Pons (tissue), 1 donor: ENCODE measurements at regions not wholly inside any gene's neighbourhood (a gene's known extent, or its start where the extent isn't known, plus 50 kb on each side); places are given as distances from the start of the nearest gene placed in this dataset.

Experiments
- DNase-seq: peaks from one replicate; pipeline ENCODE4 v3.0.0-alpha.2; 2016; ENCODE audit warnings: low spot score

GRCh38 chr15:70185251-70185711 lies 87.6 kb upstream of the TLE3 start:
- no peak for DNase-seq

GRCh38 chr15:70182858-70183695 lies 85.4 kb upstream of the TLE3 start:
- DNase-seq = no peak

GRCh38 chr15:70181626-70182255 lies 84.0 kb upstream of the TLE3 start:
- DNase-seq = no peak

- no peak for DNase-seq
Observed at GRCh38 chr15:70180186-70180875, 82.6 kb upstream of the TLE3 start.

GRCh38 chr15:70179309-70179892 lies 81.7 kb upstream of the TLE3 start:
- DNase-seq = no peak

- no peak for DNase-seq
Observed at GRCh38 chr15:70178335-70179084, 80.8 kb upstream of the TLE3 start.

GRCh38 chr15:70172566-70173225 lies 75.0 kb upstream of the TLE3 start:
- no peak for DNase-seq

- DNase-seq = no peak
Observed at GRCh38 chr15:70172124-70172523, 74.4 kb upstream of the TLE3 start.

GRCh38 chr15:70171256-70171886 lies 73.7 kb upstream of the TLE3 start:
- no peak for DNase-seq

GRCh38 chr15:70170096-70170699 lies 72.5 kb upstream of the TLE3 start:
- DNase-seq = no peak

GRCh38 chr15:70169147-70169546 lies 71.4 kb upstream of the TLE3 start:
- DNase-seq = no peak

- DNase-seq = no peak
Observed at GRCh38 chr15:70167155-70167554, 69.4 kb upstream of the TLE3 start.

- no peak for DNase-seq
Observed at GRCh38 chr15:70166506-70167087, 68.9 kb upstream of the TLE3 start.

GRCh38 chr15:70165716-70166284 lies 68.1 kb upstream of the TLE3 start:
- no peak for DNase-seq

GRCh38 chr15:70164910-70165715 lies 67.4 kb upstream of the TLE3 start:
- DNase-seq = no peak

GRCh38 chr15:70164156-70164900 lies 66.6 kb upstream of the TLE3 start:
- no peak for DNase-seq

- DNase-seq = no peak
Observed at GRCh38 chr15:70160803-70161565, 63.3 kb upstream of the TLE3 start.
